Endothelial cell of umbilical vein (primary cell): ENCODE measurements at regions not wholly inside any gene's neighbourhood (a gene's known extent, or its start where the extent isn't known, plus 50 kb on each side); places are given as distances from the start of the nearest gene placed in this dataset.

Source experiments
- BruUV-seq: library from RNA; stranded (reverse); fragments of 400-500 nt; replicated peaks from 2 replicates; lab custom pipeline; 2021; lab: Mats Ljungman, UMichigan
- CTCF ChIA-PET: fragments of 300-600, 350-600 bp; sonication (Branson Sonifier 250); formaldehyde crosslinking; loops from one replicate; lab custom pipeline; 2021; ENCODE audit warnings: antibody characterized with exemption, inconsistent platforms; lab: Charles Lee
- POLR2A ChIA-PET: fragments of 300-600, 350-600 bp; sonication (Branson Sonifier 250); formaldehyde crosslinking; loops from one replicate; lab custom pipeline; 2021; ENCODE audit warnings: antibody characterized with exemption, inconsistent platforms; lab: Charles Lee
- DNase-seq: peaks from one replicate; pipeline ENCODE4 v3.0.0-alpha.2; 2011; ENCODE audit warnings: low read depth, low spot score
- FAIRE-seq: peaks from 2 replicates; lab custom pipeline; 2011; peaks lifted over from hg19 to GRCh38; lab: Jason Lieb, UNC
- H2AFZ ChIP-seq: 2 replicates; pipeline ENCODE4 v1.6.0; 2012; ENCODE audit warnings: low read depth, low read length, control low read depth, inconsistent platforms
- H3K27ac ChIP-seq: 2 replicates; pipeline ENCODE4 v1.5.1; 2011; ENCODE audit warnings: low read depth, mild to moderate bottlenecking, control low read depth, low read length, moderate library complexity; ENCODE audit not compliant: insufficient read depth
- H3K27me3 ChIP-seq, 2 experiments: 2 replicates each; pipeline versions ENCODE4 v1.6.0 to v1.6.1; 2011; ENCODE audit warnings: low read length in 2 of 2, mixed read lengths in 1 of 2; ENCODE audit not compliant: control insufficient read depth in 2 of 2, insufficient read depth in 2 of 2
- H3K36me3 ChIP-seq, 2 experiments: 2 replicates in 1 of 2; 3 replicates in 1 of 2; pipeline ENCODE4 v1.5.1; 2011; ENCODE audit warnings: low read length in 2 of 2, mild to moderate bottlenecking in 1 of 2, moderate library complexity in 1 of 2; ENCODE audit not compliant: control insufficient read depth in 2 of 2, insufficient read depth in 2 of 2; ENCODE audit errors: extremely low read depth in 1 of 2
- H3K4me1 ChIP-seq: 3 replicates; pipeline ENCODE4 v1.5.1; 2011; ENCODE audit warnings: mild to moderate bottlenecking, low read length; ENCODE audit not compliant: control insufficient read depth, insufficient read depth; ENCODE audit errors: extremely low read depth
- H3K4me2 ChIP-seq: 2 replicates; pipeline ENCODE4 v1.6.1; 2011; ENCODE audit warnings: low read length, control low read depth, mixed read lengths; ENCODE audit not compliant: insufficient read depth
- H3K4me3 ChIP-seq, 3 experiments: fragments of 200-600 bp in 1 of 3; sonication (generic), shearing (Covaris generic) in 1 of 3; replicated peaks in 1 of 3; 2 replicates each; pipeline ENCODE4 v1.5.1; 2011 to 2016; ENCODE audit warnings: control low read depth in 3 of 3, low read length in 3 of 3, mild to moderate bottlenecking in 2 of 3, inconsistent platforms in 1 of 3, low read depth in 1 of 3, moderate library complexity in 1 of 3; ENCODE audit not compliant: insufficient read depth in 1 of 3
- H3K79me2 ChIP-seq: 2 replicates; pipeline ENCODE4 v1.6.0; 2012; ENCODE audit warnings: low read length, inconsistent platforms; ENCODE audit not compliant: control insufficient read depth, insufficient read depth
- H3K9ac ChIP-seq: replicated peaks from 2 replicates; pipeline ENCODE3; 2011; ENCODE audit warnings: low read length, control low read depth; ENCODE audit not compliant: insufficient read depth; ENCODE audit errors: extremely low read depth
- H3K9me1 ChIP-seq: replicated peaks from 3 replicates; pipeline ENCODE4 v1.6.0; 2011; ENCODE audit warnings: mild to moderate bottlenecking, low read length; ENCODE audit not compliant: control insufficient read depth, insufficient read depth; ENCODE audit errors: extremely low read depth
- H3K9me3 ChIP-seq: replicated peaks from 2 replicates; pipeline ENCODE4 v1.5.1; 2012; ENCODE audit warnings: low read length, inconsistent platforms; ENCODE audit not compliant: control insufficient read depth, insufficient read depth
- H4K20me1 ChIP-seq: replicated peaks from 2 replicates; pipeline ENCODE3; 2011; ENCODE audit warnings: mild to moderate bottlenecking, low read length; ENCODE audit not compliant: control insufficient read depth, insufficient read depth; ENCODE audit errors: extremely low read depth
- CTCF ChIP-seq, 2 donors: IDR thresholded peaks; 1 replicate in 1 of 2; 2 replicates in 1 of 2; pipeline ENCODE4 v1.5.1; 2011; ENCODE audit warnings: low read length in 2 of 2, mild to moderate bottlenecking in 2 of 2, moderate library complexity in 2 of 2, control low read depth in 1 of 2, inconsistent platforms in 1 of 2, low read depth in 1 of 2; ENCODE audit not compliant: insufficient read depth in 1 of 2; ENCODE audit errors: extremely low read depth in 1 of 2
- EZH2 ChIP-seq: IDR thresholded peaks from 2 replicates; pipeline ENCODE4 v1.6.1; 2012; ENCODE audit warnings: borderline replicate concordance, low read depth, mild to moderate bottlenecking, moderate library complexity, low read length, inconsistent platforms; ENCODE audit not compliant: severe bottlenecking
- FOS ChIP-seq: IDR thresholded peaks from 2 replicates; pipeline ENCODE4 v1.6.1; 2011; ENCODE audit warnings: mild to moderate bottlenecking, low read length, moderate library complexity, borderline replicate concordance; ENCODE audit not compliant: insufficient read depth
- GATA2 ChIP-seq: IDR thresholded peaks from 2 replicates; pipeline ENCODE4 v1.7.0; 2011; ENCODE audit warnings: low read depth, mild to moderate bottlenecking, moderate library complexity, mixed read lengths, low read length; ENCODE audit not compliant: insufficient read length, insufficient read depth
- JUN ChIP-seq: IDR thresholded peaks from 2 replicates; pipeline ENCODE4 v1.6.1; 2011; ENCODE audit warnings: borderline replicate concordance, low read depth; ENCODE audit not compliant: insufficient read length, insufficient read depth
- MAX ChIP-seq: IDR thresholded peaks from 2 replicates; pipeline ENCODE4 v1.6.1; 2011; ENCODE audit not compliant: insufficient read depth, insufficient read length
- MYC ChIP-seq: IDR thresholded peaks from one replicate; pipeline ENCODE4 v1.6.1; 2011; ENCODE audit warnings: mild to moderate bottlenecking, low read depth, low read length
- POLR2AphosphoS5 ChIP-seq: IDR thresholded peaks from 2 replicates; pipeline ENCODE4 v1.6.1; 2012; ENCODE audit warnings: low read depth, mild to moderate bottlenecking, control low read depth, low read length, moderate library complexity; ENCODE audit not compliant: insufficient read depth
- dilution Hi-C: fragments of 300-500 bp; cut with MboI; formaldehyde crosslinking; loops from one replicate; pipeline ENCODE4 v1.15.0; 2019; ENCODE audit warnings: low sequenced_read_pairs; ENCODE audit not compliant: extremely low pct_ligation_motif_present
- intact Hi-C: fragments of 100-400 bp; cut with micrococcal nuclease; formaldehyde crosslinking; loops from one replicate; pipeline ENCODE4 v1.10.0; 2022

GRCh38 chr4:37531151-37531550 lies 155.0 kb downstream of the RELL1 start:
- intact Hi-C loops, result no loop called here
- CTCF ChIA-PET, result no interaction called here
- H3K9ac ChIP-seq, result no peak overlapping the region
- H2AFZ ChIP-seq, result no peak overlapping the region
- POLR2A ChIA-PET, result no interaction called here
- no peak overlapping the region for H3K4me3 ChIP-seq
- dilution Hi-C loops, result no loop called here
- H3K36me3 ChIP-seq, result no peaks in the 10 kb centered on the region
- no peaks in the 10 kb centered on the region for H4K20me1 ChIP-seq
- H3K27me3 ChIP-seq, result no peaks in the 10 kb centered on the region
- no peak for FAIRE-seq
- no TSS peak for BruUV-seq
- TF ChIP-seq MAX, result no peak
- no peak for TF ChIP-seq CTCF (IDR thresholded peaks at IDR 0.05; ENCODE audit: extremely low read depth in 1 of 2, insufficient read depth in 1 of 2, low read depth in 1 of 2, low read length in 2 of 2)
- no peak for TF ChIP-seq MYC
- TF ChIP-seq POLR2AphosphoS5, result no peak
- no peak for TF ChIP-seq JUN
- TF ChIP-seq FOS, result no peak
- no peak for TF ChIP-seq EZH2
- no peak for TF ChIP-seq GATA2
- no peaks in the 10 kb centered on the region for H3K9me3 ChIP-seq
- no peak overlapping the region for H3K4me2 ChIP-seq
- H3K4me1 ChIP-seq, result no peaks in the 10 kb centered on the region
- no peak for DNase-seq
- H3K9me1 ChIP-seq, result no peaks in the 10 kb centered on the region
- no peaks in the 10 kb centered on the region for H3K79me2 ChIP-seq
- H3K27ac ChIP-seq, result no peak overlapping the region
